HG03521 (cell line): ENCODE measurements at regions not wholly inside any gene's neighbourhood (a gene's known extent, or its start where the extent isn't known, plus 50 kb on each side); places are given as distances from the start of the nearest gene placed in this dataset.

ENCODE experiments used
- ATAC-seq: cut with Tn5 transposase; IDR thresholded peaks from one replicate; pipeline ENCODE4 v1.9.1; 2021; ENCODE audit warnings: mild to moderate bottlenecking, moderate library complexity; ENCODE audit not compliant: unreplicated experiment

DNA sequence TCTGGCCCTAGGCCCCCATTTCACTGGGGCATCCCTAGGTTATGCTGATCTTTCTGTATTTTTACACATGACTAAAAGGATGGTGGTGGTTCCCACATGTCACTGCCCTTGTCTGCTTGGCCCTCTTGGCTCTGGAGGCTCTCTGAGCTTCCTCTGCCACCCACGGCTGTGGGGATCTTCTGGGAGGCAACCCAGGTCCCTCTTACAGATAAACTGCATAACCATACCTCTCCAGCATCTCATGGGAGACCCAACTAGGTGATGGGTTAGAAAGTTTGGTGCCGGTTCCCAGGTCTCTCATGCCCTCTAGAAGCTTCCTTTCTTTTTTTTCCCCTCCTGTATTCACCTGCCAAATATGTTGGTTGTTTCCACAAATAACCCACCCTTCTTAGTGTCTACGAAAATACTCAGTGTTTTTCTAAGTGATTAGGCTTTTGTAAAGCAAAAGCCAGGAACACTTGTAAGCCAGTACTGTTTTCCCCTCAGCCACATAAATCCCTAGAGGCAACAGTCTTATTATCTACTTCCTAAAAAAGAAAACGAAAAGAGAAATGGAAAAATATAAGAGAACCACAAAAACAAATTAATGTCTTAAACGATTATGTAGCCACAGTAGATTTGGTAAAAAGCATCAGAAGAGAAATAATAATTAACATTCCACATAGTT lies 71.7 kb upstream of the SMLR1 start:
- no peak for ATAC-seq

DNA sequence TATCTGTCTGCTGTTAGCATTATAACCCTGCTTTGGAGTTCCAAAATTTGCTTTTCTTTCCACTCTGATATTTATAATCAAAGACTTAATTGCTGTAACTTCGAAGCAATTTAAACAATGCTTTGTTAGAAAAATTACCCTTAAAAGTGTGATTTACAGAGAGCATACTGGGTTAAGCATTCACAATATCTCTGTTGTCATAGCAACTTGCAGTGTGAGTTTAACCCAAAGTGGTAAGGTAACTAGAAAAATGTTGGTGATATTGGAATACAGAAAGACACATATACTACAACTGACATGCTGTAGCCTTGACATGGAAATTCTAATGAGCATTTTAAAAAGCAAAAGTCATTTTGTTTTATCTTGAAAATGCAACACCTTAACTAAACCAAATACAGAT lies 70.4 kb upstream of the SMLR1 start:
- no peak for ATAC-seq

DNA sequence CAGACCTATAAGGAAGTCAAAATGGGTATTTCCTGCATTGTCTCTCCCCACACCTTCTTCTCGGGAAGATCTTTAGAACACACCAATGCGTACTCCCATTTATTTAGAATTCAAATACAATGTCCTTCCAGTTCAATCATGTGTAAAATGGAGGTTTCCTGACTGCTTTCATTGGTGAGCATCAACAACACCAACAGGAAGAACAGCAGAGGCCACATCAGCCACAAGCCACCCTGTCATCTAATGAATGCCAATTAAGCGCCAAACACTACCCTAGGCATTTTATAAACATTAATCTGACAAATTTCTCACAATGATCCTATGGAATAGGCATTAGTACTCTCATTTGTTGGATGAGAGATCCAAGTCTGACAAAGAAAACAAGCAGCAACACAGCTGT lies 68.4 kb upstream of the SMLR1 start:
- no peak for ATAC-seq

DNA sequence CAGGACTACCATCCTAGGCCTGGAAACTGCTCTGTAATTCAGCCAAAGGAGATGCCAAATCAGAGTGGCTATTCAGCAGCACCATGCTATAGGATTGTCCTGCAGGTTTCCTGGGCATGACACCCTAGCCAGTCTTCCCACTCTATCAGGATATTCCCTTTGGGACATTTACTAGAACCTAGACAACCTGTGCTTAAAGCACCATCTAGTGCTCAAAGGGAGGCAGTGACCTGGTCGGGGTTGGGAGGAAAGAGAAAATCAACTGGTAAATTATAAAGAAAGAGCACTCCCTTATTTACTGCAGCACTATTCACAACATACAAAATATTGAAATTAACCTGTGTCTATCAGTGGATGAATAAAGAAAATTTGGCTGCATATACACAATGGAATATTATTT lies 67.2 kb upstream of the SMLR1 start:
- no peak for ATAC-seq

DNA sequence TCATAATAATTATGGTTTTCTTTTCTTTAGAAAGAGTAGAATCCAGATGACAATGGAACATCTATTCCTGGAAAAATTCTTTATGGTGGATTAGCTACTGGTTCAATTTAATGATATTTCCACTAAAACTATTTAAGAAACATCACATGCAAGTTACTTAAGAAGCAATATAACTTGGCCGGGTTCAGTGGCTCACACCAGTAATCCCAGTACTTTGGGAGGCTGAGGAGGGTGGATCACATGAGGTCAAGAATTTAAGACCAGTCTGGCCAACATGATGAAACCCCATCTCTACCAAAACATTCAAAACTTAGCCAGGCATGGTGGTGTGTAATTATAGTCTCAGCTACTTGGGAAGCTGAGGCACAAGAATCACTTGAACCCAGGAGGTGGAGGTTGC lies 65.9 kb upstream of the SMLR1 start:
- no peak for ATAC-seq

DNA sequence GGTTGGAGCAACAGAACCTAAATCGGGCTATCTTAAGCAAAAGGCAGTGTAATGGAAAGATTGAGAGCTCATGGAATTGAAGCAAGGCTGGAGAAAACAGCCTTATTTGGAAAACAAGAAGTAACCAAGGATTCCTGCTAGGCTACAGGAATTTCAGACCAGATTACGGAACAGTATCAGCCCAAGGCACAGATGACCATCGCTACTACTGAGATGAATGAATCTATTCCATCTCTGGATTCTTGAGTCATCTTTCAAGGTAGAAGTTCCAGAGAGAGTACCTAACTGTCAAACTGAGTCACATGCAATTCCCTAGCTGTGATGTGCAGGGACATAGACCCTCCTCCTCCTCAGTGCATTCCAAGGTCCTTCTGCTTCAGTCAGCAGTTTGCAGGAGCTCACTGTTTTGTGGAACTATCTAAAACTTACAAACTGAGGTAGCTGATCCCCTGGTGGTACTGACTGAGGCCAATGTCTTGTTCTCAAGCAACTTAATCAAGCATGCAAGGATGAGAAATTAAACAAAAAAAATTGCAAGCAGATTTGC lies 62.0 kb upstream of the SMLR1 start:
- ATAC-seq = no peak

DNA sequence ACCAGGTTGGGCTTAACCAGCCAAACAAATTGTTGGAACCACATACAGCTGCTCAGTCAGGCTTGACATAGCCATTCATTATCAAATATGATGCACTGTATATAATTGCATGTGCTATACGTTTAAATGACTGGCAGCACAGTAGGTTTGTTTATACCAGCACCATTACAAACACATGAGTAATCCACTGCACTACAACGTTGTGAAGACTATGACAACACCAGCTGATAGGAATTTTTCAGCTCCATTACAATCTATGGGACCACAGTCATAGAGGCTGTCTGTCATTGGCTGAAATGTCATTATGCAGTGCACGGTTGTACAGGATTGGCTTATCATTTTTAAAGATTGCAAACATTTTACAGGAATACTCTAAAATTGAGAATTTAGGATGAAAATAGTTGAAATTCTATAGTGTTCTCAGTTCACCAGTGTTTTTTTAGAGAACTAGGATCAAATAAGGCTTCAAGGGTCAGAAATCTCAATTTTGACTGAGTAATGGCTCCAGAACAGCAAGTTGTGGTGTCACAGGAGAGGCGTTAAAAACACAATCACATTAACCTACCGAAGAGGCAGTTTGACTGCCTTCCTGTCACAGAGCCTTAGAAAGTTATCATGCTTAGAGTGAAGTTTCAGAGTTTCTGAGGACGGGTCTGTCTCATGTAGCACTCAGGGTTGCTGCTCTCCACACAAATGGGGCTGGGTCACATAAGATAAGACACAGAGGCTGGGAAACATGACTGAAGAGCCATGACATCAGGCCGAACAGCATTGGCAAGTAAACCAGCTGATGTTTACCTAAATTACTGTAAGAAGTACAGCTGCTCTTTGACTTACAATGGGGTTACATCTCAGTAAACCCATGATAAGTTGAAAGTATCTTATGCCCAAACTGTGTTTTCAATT lies 60.7 kb upstream of the SMLR1 start:
- ATAC-seq = no peak

DNA sequence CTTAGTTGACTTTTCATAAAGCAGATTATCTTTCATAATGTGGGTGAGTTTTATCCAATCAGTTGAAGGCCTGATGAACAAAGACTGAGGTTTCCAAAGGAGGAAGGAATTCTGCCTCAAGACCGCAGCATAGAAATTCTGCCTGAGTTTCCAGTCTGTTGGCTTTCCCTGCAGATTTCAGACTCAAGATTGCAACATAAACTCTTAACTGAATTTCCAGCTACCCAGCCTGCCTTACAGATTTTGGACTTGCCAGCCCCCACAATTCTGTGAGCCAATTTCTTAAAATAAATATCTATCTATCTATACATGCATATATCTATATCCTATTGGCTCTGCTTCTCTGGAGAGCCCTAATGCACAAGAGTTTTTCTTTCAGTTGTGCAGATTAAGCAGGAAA lies 57.3 kb upstream of the SMLR1 start:
- no peak for ATAC-seq

DNA sequence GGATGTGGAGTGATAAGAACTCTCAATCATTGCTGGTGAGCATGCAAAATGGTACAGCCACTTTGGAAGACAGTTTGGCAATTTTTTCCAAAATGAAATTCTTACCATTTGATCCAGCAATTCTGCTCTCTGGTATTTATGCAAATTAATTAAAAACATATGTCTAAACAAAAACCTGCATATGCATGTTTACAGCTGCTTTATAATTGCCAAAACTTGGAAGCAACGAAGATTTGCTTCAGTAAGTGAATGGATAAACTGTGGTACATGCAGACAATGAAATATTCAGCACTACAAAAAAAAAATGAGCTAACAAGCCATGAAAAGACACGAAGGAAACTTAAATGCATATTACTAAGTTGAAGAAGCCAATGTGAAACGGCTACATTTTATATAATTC lies 55.5 kb upstream of the SMLR1 start:
- ATAC-seq = no peak

DNA sequence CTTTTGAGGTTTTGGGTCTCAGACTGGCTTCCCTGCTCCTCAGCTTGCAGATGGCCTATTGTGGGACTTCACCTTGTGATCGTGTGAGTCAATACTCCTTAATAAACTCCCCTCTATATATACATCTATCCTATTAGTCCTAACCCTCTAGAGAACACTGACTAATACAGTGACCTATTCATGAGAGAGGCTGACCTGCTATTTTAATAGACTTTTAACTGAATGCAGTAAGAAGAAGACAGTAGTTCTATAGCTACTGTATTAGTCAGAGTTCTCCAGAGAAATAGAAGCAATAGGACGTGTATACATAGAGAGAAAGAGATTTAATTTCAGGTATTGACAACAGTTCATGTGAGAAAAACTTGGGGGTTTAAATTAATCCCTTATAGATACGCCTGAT lies 53.3 kb upstream of the SMLR1 start:
- ATAC-seq = no peak

DNA sequence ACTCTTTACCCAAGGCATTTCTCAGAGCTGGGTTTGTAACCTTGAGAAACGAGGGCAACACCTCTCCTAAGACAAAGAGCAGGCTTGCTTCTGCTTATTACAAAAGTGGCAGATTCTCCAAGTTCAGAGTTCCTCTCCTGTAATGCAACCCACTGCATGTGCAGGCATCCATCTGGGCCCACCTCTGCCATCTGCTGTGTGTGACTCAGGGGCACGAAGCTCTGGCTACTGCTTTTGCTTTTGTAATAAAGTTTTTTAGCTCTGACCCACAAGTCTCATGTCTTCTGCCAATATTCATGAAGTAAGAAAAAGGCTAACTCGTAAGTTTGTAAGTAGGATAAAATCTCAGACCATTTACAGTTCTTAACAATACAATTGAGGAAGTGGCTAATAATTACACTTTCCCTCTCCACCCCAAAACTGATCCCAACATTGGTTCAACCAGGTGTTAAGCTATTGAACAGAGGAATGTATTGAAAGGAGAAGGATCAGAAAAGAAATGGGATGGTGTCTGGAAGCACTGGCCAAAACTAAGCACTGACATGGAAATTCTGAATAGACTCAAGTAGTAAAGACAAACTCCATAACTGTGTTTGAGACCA lies 51.7 kb upstream of the SMLR1 start:
- ATAC-seq = no peak

DNA sequence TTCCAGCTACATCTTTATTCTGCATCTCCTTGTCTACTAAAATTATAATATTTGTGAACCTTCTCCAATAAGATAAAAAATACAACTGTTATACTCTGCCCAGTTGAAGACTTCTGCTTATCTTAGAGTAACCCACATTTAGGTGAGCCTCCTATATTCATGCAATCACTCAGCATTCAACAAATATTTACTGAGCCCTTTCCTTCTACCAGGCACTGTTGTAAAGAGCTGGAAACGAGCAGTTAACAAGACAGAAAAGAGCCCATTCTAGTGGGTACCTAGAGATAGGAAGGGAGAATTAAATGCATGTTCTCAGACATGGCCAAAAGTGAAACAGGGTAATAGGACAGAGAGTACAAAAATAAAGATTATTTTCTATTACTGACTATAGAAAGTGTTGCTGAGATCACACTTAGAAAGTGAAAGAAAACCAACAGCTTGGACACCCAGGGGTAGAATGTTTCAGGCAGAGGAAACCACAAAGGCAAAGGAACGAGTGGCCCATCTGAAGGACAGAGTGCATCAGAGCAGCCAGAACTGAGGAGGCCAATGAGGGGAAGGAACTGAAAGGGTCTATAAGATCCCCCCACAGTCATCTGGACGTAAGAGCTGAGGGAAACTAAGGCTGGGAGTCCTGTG lies 50.8 kb upstream of the SMLR1 start:
- ATAC-seq = peak; percentile 94
